Large intestine (tissue), 3 donors: ENCODE measurements at regions not wholly inside any gene's neighbourhood (a gene's known extent, or its start where the extent isn't known, plus 50 kb on each side); places are given as distances from the start of the nearest gene placed in this dataset.

Source experiments
- DNase-seq, 2 donors: peaks; one replicate each; pipeline versions ENCODE4 v3.0.0 to v3.0.0-alpha.2; 2013
- H3K27ac ChIP-seq: one replicate; pipeline ENCODE4 v1.5.1; 2013; ENCODE audit warnings: low read length
- H3K27me3 ChIP-seq: 2 replicates; pipeline ENCODE4 v1.6.1; 2013; ENCODE audit warnings: low read length; ENCODE audit not compliant: control insufficient read depth, insufficient read depth
- H3K36me3 ChIP-seq: 2 replicates; pipeline ENCODE4 v1.6.1; 2013; ENCODE audit warnings: low read length; ENCODE audit not compliant: control insufficient read depth, insufficient read depth
- H3K4me1 ChIP-seq: one replicate; pipeline ENCODE4 v1.6.1; 2013; ENCODE audit warnings: low read length; ENCODE audit not compliant: control insufficient read depth, insufficient read depth
- H3K4me3 ChIP-seq: one replicate; pipeline ENCODE4 v1.5.1; 2013; ENCODE audit warnings: low read length
- H3K9me3 ChIP-seq: one replicate; pipeline ENCODE4 v1.6.1; 2013; ENCODE audit warnings: mild to moderate bottlenecking, low read depth, low read length, moderate library complexity; ENCODE audit not compliant: control insufficient read depth
- WGBS: methylation state at CpG from one replicate; pipeline ENCODE4 v1.1.5; 2013; ENCODE audit warnings: low lambda C conversion rate; ENCODE audit not compliant: insufficient coverage; 5-methylcytosine and 5-hydroxymethylcytosine counted together

GRCh38 chr18:70674896-70675295, 386.1 kb downstream of the SOCS6 start:
- no CpG with 5 or more reads among the region's 3 CpGs for WGBS
- Histone ChIP-seq H3K27me3 (no peaks in the 10 kb centered on the region), H3K36me3 (no peaks in the 10 kb centered on the region), H3K27ac (no peak overlapping the region), H3K9me3 (no peaks in the 10 kb centered on the region), H3K4me1 (no peaks in the 10 kb centered on the region), H3K4me3 (no peak overlapping the region)
- DNase-seq: no peak

- H3K36me3 ChIP-seq: no peaks in the 10 kb centered on the region
- H3K4me3 ChIP-seq: no peak overlapping the region
- no peaks in the 10 kb centered on the region for H3K4me1 ChIP-seq
- H3K27me3 ChIP-seq: no peaks in the 10 kb centered on the region
- DNase-seq: no peak
- no peak overlapping the region for H3K27ac ChIP-seq
- no CpG with 5 or more reads among the region's 6 CpGs for WGBS
- H3K9me3 ChIP-seq: no peaks in the 10 kb centered on the region
Observed at GRCh38 chr18:70673831-70674230, 385.0 kb downstream of the SOCS6 start.

GRCh38 chr18:70672581-70672980, 383.7 kb downstream of the SOCS6 start:
- no peak for DNase-seq
- Histone ChIP-seq H3K27ac (no peak overlapping the region), H3K4me1 (no peaks in the 10 kb centered on the region), H3K36me3 (no peaks in the 10 kb centered on the region), H3K27me3 (no peaks in the 10 kb centered on the region), H3K9me3 (no peaks in the 10 kb centered on the region), H3K4me3 (no peak overlapping the region)
- no CpG with 5 or more reads among the region's 5 CpGs for WGBS

GRCh38 chr18:70671889-70672565, 383.2 kb downstream of the SOCS6 start:
- DNase-seq: no peak
- H3K4me3 ChIP-seq: no peak overlapping the region
- H3K4me1 ChIP-seq: no peaks in the 10 kb centered on the region
- H3K36me3 ChIP-seq: no peaks in the 10 kb centered on the region
- no peaks in the 10 kb centered on the region for H3K9me3 ChIP-seq
- H3K27ac ChIP-seq: no peak overlapping the region
- 100% methylated on average over 2 of the region's 9 CpGs for WGBS
- H3K27me3 ChIP-seq: no peaks in the 10 kb centered on the region

GRCh38 chr18:70666936-70667335, 378.1 kb downstream of the SOCS6 start:
- Histone ChIP-seq H3K27me3 (no peaks in the 10 kb centered on the region), H3K27ac (no peak overlapping the region), H3K4me1 (no peaks in the 10 kb centered on the region), H3K4me3 (no peak overlapping the region), H3K36me3 (no peaks in the 10 kb centered on the region), H3K9me3 (no peaks in the 10 kb centered on the region)
- no peak for DNase-seq

- no peaks in the 10 kb centered on the region for H3K9me3 ChIP-seq
- DNase-seq: no peak
- no peaks in the 10 kb centered on the region for H3K36me3 ChIP-seq
- H3K4me1 ChIP-seq: no peaks in the 10 kb centered on the region
- H3K27me3 ChIP-seq: no peaks in the 10 kb centered on the region
- 100% methylated on average over 1 of the region's 2 CpGs for WGBS
- H3K27ac ChIP-seq: no peak overlapping the region
- H3K4me3 ChIP-seq: no peak overlapping the region
Observed at GRCh38 chr18:70663141-70663540, 374.3 kb downstream of the SOCS6 start.

- DNase-seq: peak in 1 of 2 donors; percentile 7
- WGBS: no CpG with 5 or more reads among the region's 4 CpGs
- Histone ChIP-seq H3K27me3 (no peaks in the 10 kb centered on the region), H3K36me3 (no peaks in the 10 kb centered on the region), H3K4me3 (no peak overlapping the region), H3K9me3 (no peaks in the 10 kb centered on the region), H3K27ac (no peak overlapping the region), H3K4me1 (no peaks in the 10 kb centered on the region)
Observed at GRCh38 chr18:70662588-70662987, 373.7 kb downstream of the SOCS6 start.

GRCh38 chr18:70659036-70659925, 370.4 kb downstream of the SOCS6 start:
- Histone ChIP-seq H3K4me1 (no peaks in the 10 kb centered on the region), H3K9me3 (no peaks in the 10 kb centered on the region), H3K27me3 (no peaks in the 10 kb centered on the region), H3K4me3 (no peak overlapping the region), H3K36me3 (no peaks in the 10 kb centered on the region), H3K27ac (no peak overlapping the region)
- no peak for DNase-seq
- WGBS: 80% methylated on average over 1 of the region's 13 CpGs

GRCh38 chr18:70653671-70654070, 364.8 kb downstream of the SOCS6 start:
- H3K27me3 ChIP-seq: no peaks in the 10 kb centered on the region
- H3K4me3 ChIP-seq: no peak overlapping the region
- no peak overlapping the region for H3K27ac ChIP-seq
- peaks cover 3% of the 10 kb centered on the region for H3K9me3 ChIP-seq
- DNase-seq: no peak
- no peaks in the 10 kb centered on the region for H3K4me1 ChIP-seq
- H3K36me3 ChIP-seq: no peaks in the 10 kb centered on the region

GRCh38 chr18:70650878-70651277, 362.0 kb downstream of the SOCS6 start:
- Histone ChIP-seq H3K4me3 (no peak overlapping the region), H3K9me3 (peaks cover 3% of the 10 kb centered on the region), H3K36me3 (no peaks in the 10 kb centered on the region), H3K27me3 (no peaks in the 10 kb centered on the region), H3K27ac (no peak overlapping the region), H3K4me1 (no peaks in the 10 kb centered on the region)
- WGBS: 88% methylated on average over 1 of the region's 2 CpGs
- no peak for DNase-seq

- H3K27me3 ChIP-seq: no peaks in the 10 kb centered on the region
- WGBS: no CpG with 5 or more reads among the region's 7 CpGs
- H3K4me3 ChIP-seq: no peak overlapping the region
- no peaks in the 10 kb centered on the region for H3K36me3 ChIP-seq
- H3K9me3 ChIP-seq: peaks cover 3% of the 10 kb centered on the region
- H3K27ac ChIP-seq: no peak overlapping the region
- DNase-seq: no peak
- no peaks in the 10 kb centered on the region for H3K4me1 ChIP-seq
Observed at GRCh38 chr18:70649683-70650082, 360.8 kb downstream of the SOCS6 start.
